ENCODE measurements at regions not wholly inside any gene's neighbourhood (a gene's known extent, or its start where the extent isn't known, plus 50 kb on each side); places are given as distances from the start of the nearest gene placed in this dataset.
A peak's percentile ranks its signal among the peaks of the same experiment; 100 is the strongest.

GRCh38 chr2:220185766-220186305, 558.4 kb downstream of the SLC4A3 start:
- in situ Hi-C loops (cut with HindIII; ENCODE audit: low pct_unique_long_range_greater_than_20kb, low sequenced_read_pairs): no loop called here
- no peak for TF ChIP-seq JUND (IDR thresholded peaks at IDR 0.05; ENCODE audit: low read depth)

GRCh38 chr2:220188031-220188430, 560.6 kb downstream of the SLC4A3 start:
- no peak for DNase-seq (ENCODE audit: low read depth in 1 of 2, low spot score in 1 of 2)
- in situ Hi-C loops (cut with HindIII; ENCODE audit: low pct_unique_long_range_greater_than_20kb, low sequenced_read_pairs): no loop called here
- no peak for TF ChIP-seq JUND (IDR thresholded peaks at IDR 0.05; ENCODE audit: low read depth)

More at GRCh38 chr2:220185766-220186305, 558.4 kb downstream of the SLC4A3 start:
- no peak for DNase-seq (ENCODE audit: low read depth in 1 of 2, low spot score in 1 of 2)

GRCh38 chr2:220191031-220191430, 563.6 kb downstream of the SLC4A3 start:
- no peak for DNase-seq (ENCODE audit: low read depth in 1 of 2, low spot score in 1 of 2)
- TF ChIP-seq JUND (IDR thresholded peaks at IDR 0.05; ENCODE audit: low read depth): no peak
- in situ Hi-C loops (cut with HindIII; ENCODE audit: low pct_unique_long_range_greater_than_20kb, low sequenced_read_pairs): no loop called here

DNA sequence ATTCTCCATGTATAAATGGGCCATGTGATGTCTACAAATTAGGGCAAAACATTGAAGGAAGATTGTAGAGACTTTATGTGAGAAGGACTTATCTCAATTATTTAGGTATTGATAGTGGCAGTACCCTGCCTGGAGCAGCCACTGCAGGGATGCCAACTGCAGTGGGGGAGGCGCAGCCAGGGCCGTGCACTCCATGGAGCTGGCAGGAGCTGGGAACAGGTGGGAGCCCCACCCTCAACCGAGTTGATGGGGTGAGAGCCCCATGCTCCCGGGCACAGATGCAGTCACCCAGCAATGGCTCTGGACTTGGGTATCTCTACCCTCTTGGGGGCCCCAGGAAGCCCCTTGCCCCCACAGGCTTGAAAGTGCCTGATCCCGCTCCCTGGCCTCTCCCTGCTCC, 564.3 kb downstream of the SLC4A3 start:
- in situ Hi-C loops (cut with HindIII; ENCODE audit: low pct_unique_long_range_greater_than_20kb, low sequenced_read_pairs): no loop called here
- no peak for TF ChIP-seq JUND (IDR thresholded peaks at IDR 0.05; ENCODE audit: low read depth)
- no peak for DNase-seq (ENCODE audit: low read depth in 1 of 2, low spot score in 1 of 2)

DNA sequence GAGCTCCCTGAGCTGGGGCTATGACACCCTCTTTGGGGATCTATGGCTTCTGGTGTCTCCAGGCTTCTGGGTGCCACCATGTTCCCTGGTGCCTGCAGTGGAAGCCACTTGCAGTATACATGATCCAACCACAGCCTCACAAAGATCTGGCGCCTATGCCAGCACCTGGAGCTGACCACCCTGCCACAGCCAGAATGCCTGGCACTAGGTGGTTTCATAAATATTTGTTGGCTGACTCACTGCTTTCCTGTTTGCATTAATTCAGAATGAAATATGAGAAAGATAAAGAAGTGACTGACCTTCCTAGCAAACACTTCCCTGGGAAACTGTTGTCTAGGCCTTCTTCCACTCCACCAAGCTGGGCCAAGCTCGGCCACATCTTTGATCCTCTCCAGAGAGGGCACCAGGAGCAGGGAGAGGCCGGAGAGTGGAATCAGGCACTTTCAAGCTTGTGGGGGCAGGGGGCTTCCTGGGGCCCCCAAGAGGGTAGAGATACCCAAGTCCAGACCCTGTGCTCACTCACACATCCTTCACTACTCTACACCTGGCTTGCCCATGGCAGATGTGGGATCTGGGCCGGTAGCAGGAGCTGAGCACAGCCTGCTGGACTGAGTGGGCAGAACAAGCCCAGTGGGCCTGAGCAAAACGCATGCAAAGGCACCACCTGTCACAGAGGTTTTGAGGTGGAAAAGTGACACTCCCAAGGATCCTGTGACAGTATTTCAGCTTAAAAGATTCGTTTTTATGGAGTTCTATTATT, 565.7 kb downstream of the SLC4A3 start:
- peak in 1 of 2 experiments; percentile 15 for DNase-seq (ENCODE audit: low read depth in 1 of 2, low spot score in 1 of 2)
- in situ Hi-C loops (cut with HindIII; ENCODE audit: low pct_unique_long_range_greater_than_20kb, low sequenced_read_pairs): no loop called here

GRCh38 chr2:220194630-220195584, 567.5 kb downstream of the SLC4A3 start:
- in situ Hi-C loops (cut with HindIII; ENCODE audit: low pct_unique_long_range_greater_than_20kb, low sequenced_read_pairs): no loop called here
- DNase-seq (ENCODE audit: low read depth in 1 of 2, low spot score in 1 of 2): no peak
- no peak for TF ChIP-seq JUND (IDR thresholded peaks at IDR 0.05; ENCODE audit: low read depth)

More for the DNA sequence above, 565.7 kb downstream of the SLC4A3 start:
- TF ChIP-seq JUND (IDR thresholded peaks at IDR 0.05; ENCODE audit: low read depth): no peak

- peak in 1 of 2 experiments; percentile 88 for DNase-seq (ENCODE audit: low read depth in 1 of 2, low spot score in 1 of 2)
- in situ Hi-C loops (cut with HindIII; ENCODE audit: low pct_unique_long_range_greater_than_20kb, low sequenced_read_pairs): no loop called here
- TF ChIP-seq JUND (IDR thresholded peaks at IDR 0.05; ENCODE audit: low read depth): no peak; the same call in 1 of the 2 replicates
Observed at GRCh38 chr2:220198896-220199295, 571.5 kb downstream of the SLC4A3 start.

GRCh38 chr2:220202066-220202465, 574.6 kb downstream of the SLC4A3 start:
- in situ Hi-C loops (cut with HindIII; ENCODE audit: low pct_unique_long_range_greater_than_20kb, low sequenced_read_pairs): no loop called here
- no peak for TF ChIP-seq JUND (IDR thresholded peaks at IDR 0.05; ENCODE audit: low read depth)
- no peak for DNase-seq (ENCODE audit: low read depth in 1 of 2, low spot score in 1 of 2)

DNA sequence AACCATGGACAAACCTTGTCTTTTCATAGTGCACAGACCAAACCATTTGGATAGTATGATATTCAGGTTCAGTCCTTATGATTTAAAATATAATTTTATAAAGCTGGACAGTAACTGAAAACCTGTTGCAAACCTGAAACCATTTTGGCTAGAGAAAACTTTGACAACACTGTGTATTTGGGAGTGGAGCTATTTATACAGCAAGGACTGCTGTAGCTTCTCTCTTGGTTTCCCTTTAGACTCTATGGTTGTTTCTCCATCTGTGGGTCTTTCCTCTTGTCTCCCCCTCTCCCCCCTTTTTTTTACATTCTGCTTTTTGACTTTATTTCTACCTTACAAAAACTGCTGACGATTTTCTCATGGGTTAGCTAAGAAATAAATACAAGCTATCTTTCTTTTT, 581.7 kb downstream of the SLC4A3 start:
- no peak for DNase-seq (ENCODE audit: low read depth in 1 of 2, low spot score in 1 of 2)
- in situ Hi-C loops (cut with HindIII; ENCODE audit: low pct_unique_long_range_greater_than_20kb, low sequenced_read_pairs): no loop called here
- no peak for TF ChIP-seq JUND (IDR thresholded peaks at IDR 0.05; ENCODE audit: low read depth)

DNA sequence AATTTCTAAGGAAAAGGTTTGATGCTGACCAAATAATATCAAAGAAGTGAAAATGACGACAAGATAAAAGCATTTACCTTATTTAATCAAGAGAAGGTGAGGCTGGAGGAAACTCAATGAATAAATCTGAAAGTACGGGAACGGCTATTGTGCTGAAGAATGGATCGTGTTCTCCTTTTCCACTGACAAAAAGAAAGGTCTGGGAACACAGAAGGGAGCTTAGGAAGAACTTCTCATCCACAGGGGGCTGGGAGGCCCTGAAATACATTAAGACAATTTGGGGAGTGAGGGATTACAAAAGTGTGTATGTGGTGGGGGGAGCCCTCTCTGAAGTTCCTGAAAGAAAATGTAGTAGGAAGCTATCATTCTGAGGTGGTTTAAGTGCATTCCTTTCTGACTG, 582.3 kb downstream of the SLC4A3 start:
- in situ Hi-C loops (cut with HindIII; ENCODE audit: low pct_unique_long_range_greater_than_20kb, low sequenced_read_pairs): no loop called here
- no peak for TF ChIP-seq JUND (IDR thresholded peaks at IDR 0.05; ENCODE audit: low read depth)
- no peak for DNase-seq (ENCODE audit: low read depth in 1 of 2, low spot score in 1 of 2)

DNA sequence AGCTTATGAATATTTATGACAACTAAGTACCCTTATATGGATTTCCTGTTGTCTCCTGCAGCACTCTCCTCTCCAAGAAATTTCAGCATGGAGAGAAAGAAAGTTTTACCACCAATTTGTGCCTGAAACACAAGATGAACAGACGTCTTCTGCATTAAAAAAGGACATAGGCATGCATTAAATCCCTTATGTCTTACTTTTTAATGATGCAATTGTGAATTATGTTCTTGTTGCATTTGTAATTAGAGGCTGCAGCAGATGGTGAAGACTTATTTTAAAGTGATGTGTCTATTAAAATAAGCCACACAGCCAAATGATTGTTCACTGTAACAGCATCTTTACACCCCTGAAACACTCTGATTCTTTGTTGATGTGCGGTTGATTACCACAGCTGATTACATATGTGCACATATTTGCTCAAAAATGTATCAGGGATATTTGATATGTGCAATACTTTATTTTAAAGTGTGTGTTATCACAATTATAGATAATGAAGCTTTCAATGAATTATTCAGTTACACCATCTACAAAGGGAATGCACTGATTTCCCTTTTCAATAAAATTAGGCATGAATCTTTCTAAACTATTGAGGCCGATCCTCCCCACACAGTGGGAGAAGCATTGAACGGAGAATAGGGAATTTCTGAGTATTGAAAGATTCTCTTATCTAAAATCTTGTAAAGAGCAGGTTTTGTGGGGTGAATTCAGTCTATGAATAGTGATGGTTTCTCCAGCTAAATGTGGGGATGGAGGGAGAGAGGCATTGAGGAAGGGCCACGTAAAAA, 585.1 kb downstream of the SLC4A3 start:
- no peak for DNase-seq (ENCODE audit: low read depth in 1 of 2, low spot score in 1 of 2)
- no peak for TF ChIP-seq JUND (IDR thresholded peaks at IDR 0.05; ENCODE audit: low read depth)
- in situ Hi-C loops (cut with HindIII; ENCODE audit: low pct_unique_long_range_greater_than_20kb, low sequenced_read_pairs): no loop called here

GRCh38 chr2:220215785-220216184, 588.4 kb downstream of the SLC4A3 start:
- no peak for DNase-seq (ENCODE audit: low read depth in 1 of 2, low spot score in 1 of 2)
- in situ Hi-C loops (cut with HindIII; ENCODE audit: low pct_unique_long_range_greater_than_20kb, low sequenced_read_pairs): no loop called here
- TF ChIP-seq JUND (IDR thresholded peaks at IDR 0.05; ENCODE audit: low read depth): no peak

All from T47D (cell line).